ENCODE measurements at regions not wholly inside any gene's neighbourhood (a gene's known extent, or its start where the extent isn't known, plus 50 kb on each side); places are given as distances from the start of the nearest gene placed in this dataset.

DNA sequence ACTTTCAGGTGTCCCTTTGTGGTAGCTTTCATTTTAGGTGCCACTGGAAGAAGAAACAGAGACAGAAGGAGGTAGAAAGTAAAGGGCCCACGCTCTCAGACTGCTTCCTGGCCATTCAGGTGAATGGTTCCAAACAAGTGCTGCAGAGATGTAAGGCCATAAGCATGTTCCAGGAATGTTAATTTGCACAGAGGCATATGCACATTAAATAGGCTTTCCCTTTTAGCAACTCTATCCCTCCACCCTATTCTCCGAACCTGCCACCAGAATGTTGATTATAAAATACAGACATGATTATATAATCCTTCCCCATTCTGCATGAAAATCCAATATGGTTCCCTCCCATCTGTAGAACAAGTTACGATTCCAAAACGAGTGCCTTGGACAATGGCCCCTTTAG is 297.2 kb downstream of the C6orf118 start:
- ChIA-PET RAD21 (ENCODE audit: low non-redundant PET in 1 of 2, low total read pairs in 2 of 2, uncharacterized antibody in 2 of 2, unreplicated experiment in 2 of 2) (no interaction called here), CTCF (no interaction called here), POLR2A (no interaction called here)
- Histone ChIP-seq H3K9me2 (ENCODE audit: insufficient read depth) (no peaks in the 10 kb centered on the region), H3K4me3 (replicated peaks in 1 of 2; ENCODE audit: low read depth in 1 of 2, low read length in 2 of 2) (no peak overlapping the region), H3K36me3 (ENCODE audit: control insufficient read depth in 1 of 2, insufficient read depth in 2 of 2, low read length in 2 of 2) (no peaks in the 10 kb centered on the region), H3K4me2 (ENCODE audit: low read length) (no peak overlapping the region), H3K4me1 (ENCODE audit: control insufficient read depth in 1 of 2, insufficient read depth in 2 of 2, low read length in 2 of 2) (no peaks in the 10 kb centered on the region; a peak in 1 of 4 replicates), H3K27ac (ENCODE audit: low read depth, low read length) (no peak overlapping the region), H3K9ac (ENCODE audit: low read length) (no peak overlapping the region), H2AFZ (ENCODE audit: low read depth, low read length, poor library complexity, severe bottlenecking) (no peak overlapping the region), H3K79me2 (ENCODE audit: insufficient read depth, low read length) (no peaks in the 10 kb centered on the region), H3K27me3 (ENCODE audit: insufficient read depth, low read length) (no peaks in the 10 kb centered on the region), H4K20me1 (ENCODE audit: insufficient read depth) (no peaks in the 10 kb centered on the region), H3K9me3 (ENCODE audit: control insufficient read depth in 1 of 2, insufficient read depth in 1 of 2, low read depth in 1 of 2, low read length in 2 of 2) (peaks cover 0 to 8% of the 10 kb centered on the region in 2 experiments; a peak in 1 of 4 replicates)
- no peak for ATAC-seq
- intact Hi-C loops (cut with micrococcal nuclease): no loop called here
- BruUV-seq (replicated peaks): no TSS peak
- TF ChIP-seq POLR2AphosphoS5 (IDR thresholded peaks at IDR 0.05; ENCODE audit: low read depth, low read length) (no peak), FOSL1 (IDR thresholded peaks at IDR 0.05; ENCODE audit: low read depth) (no peak), SIN3A (IDR thresholded peaks at IDR 0.05; ENCODE audit: low read depth) (no peak), RAD21 (IDR thresholded peaks at IDR 0.05; ENCODE audit: low read depth) (no peak), YY1 (IDR thresholded peaks at IDR 0.05; ENCODE audit: extremely low read depth, insufficient replicate concordance, low read depth, low read length) (no peak), ELF1 (IDR thresholded peaks at IDR 0.05; ENCODE audit: borderline replicate concordance, low read depth) (no peak), JUND (IDR thresholded peaks at IDR 0.05) (no peak), REST (IDR thresholded peaks at IDR 0.05; ENCODE audit: low read depth) (no peak)
- TF ChIP-seq, protein P1, sequence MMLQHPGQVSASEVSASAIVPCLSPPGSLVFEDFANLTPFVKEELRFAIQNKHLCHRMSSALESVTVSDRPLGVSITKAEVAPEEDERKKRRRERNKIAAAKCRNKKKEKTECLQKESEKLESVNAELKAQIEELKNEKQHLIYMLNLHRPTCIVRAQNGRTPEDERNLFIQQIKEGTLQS (IDR thresholded peaks at IDR 0.05): no peak
- TF ChIP-seq, protein P2, sequence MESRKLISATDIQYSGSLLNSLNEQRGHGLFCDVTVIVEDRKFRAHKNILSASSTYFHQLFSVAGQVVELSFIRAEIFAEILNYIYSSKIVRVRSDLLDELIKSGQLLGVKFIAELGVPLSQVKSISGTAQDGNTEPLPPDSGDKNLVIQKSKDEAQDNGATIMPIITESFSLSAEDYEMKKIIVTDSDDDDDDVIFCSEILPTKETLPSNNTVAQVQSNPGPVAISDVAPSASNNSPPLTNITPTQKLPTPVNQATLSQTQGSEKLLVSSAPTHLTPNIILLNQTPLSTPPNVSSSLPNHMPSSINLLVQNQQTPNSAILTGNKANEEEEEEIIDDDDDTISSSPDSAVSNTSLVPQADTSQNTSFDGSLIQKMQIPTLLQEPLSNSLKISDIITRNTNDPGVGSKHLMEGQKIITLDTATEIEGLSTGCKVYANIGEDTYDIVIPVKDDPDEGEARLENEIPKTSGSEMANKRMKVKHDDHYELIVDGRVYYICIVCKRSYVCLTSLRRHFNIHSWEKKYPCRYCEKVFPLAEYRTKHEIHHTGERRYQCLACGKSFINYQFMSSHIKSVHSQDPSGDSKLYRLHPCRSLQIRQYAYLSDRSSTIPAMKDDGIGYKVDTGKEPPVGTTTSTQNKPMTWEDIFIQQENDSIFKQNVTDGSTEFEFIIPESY (IDR thresholded peaks at IDR 0.05; ENCODE audit: extremely low read depth, insufficient replicate concordance, low read length): no peak
- TF ChIP-seq, protein P3, sequence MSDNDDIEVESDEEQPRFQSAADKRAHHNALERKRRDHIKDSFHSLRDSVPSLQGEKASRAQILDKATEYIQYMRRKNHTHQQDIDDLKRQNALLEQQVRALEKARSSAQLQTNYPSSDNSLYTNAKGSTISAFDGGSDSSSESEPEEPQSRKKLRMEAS (IDR thresholded peaks at IDR 0.05): no peak
- TF ChIP-seq, protein P4, sequence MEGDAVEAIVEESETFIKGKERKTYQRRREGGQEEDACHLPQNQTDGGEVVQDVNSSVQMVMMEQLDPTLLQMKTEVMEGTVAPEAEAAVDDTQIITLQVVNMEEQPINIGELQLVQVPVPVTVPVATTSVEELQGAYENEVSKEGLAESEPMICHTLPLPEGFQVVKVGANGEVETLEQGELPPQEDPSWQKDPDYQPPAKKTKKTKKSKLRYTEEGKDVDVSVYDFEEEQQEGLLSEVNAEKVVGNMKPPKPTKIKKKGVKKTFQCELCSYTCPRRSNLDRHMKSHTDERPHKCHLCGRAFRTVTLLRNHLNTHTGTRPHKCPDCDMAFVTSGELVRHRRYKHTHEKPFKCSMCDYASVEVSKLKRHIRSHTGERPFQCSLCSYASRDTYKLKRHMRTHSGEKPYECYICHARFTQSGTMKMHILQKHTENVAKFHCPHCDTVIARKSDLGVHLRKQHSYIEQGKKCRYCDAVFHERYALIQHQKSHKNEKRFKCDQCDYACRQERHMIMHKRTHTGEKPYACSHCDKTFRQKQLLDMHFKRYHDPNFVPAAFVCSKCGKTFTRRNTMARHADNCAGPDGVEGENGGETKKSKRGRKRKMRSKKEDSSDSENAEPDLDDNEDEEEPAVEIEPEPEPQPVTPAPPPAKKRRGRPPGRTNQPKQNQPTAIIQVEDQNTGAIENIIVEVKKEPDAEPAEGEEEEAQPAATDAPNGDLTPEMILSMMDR (IDR thresholded peaks at IDR 0.05 in 2 of 3, conservative IDR thresholded peaks at IDR 0.05 in 1 of 3; ENCODE audit: borderline replicate concordance in 1 of 3, insufficient read depth in 1 of 3, low read depth in 2 of 3, low read length in 2 of 3): no peak
- no peak for DNase-seq (ENCODE audit: low read depth, low spot score)
